Osteocyte (in vitro differentiated cells): ENCODE measurements at regions not wholly inside any gene's neighbourhood (a gene's known extent, or its start where the extent isn't known, plus 50 kb on each side); places are given as distances from the start of the nearest gene placed in this dataset.

Experiments used
- DNase-seq: peaks from one replicate; pipeline ENCODE4 v3.0.0; 2021; ENCODE audit warnings: mixed read lengths; ENCODE audit not compliant: unreplicated experiment; ENCODE audit errors: extremely low spot score
- H3K27ac Mint-ChIP-seq: one replicate; pipeline ENCODE4 v1.8.0; 2021; ENCODE audit warnings: mild to moderate bottlenecking, mixed read lengths; ENCODE audit not compliant: unreplicated experiment
- H3K27me3 Mint-ChIP-seq: one replicate; pipeline ENCODE4 v1.8.0; 2021; ENCODE audit warnings: mixed read lengths; ENCODE audit not compliant: unreplicated experiment
- H3K36me3 Mint-ChIP-seq: one replicate; pipeline ENCODE4 v1.8.0; 2021; ENCODE audit warnings: mixed read lengths; ENCODE audit not compliant: unreplicated experiment
- H3K4me1 Mint-ChIP-seq: one replicate; pipeline ENCODE4 v1.8.0; 2021; ENCODE audit warnings: mixed read lengths; ENCODE audit not compliant: unreplicated experiment
- H3K4me3 Mint-ChIP-seq: one replicate; pipeline ENCODE4 v1.8.0; 2021; ENCODE audit warnings: mild to moderate bottlenecking, moderate library complexity, mixed read lengths; ENCODE audit not compliant: unreplicated experiment
- H3K9me3 Mint-ChIP-seq: one replicate; pipeline ENCODE4 v1.8.0; 2021; ENCODE audit warnings: mixed read lengths; ENCODE audit not compliant: unreplicated experiment
- CTCF ChIP-seq: fragments of 200-600 bp; sonication (generic); IDR thresholded peaks from 2 replicates; pipeline ENCODE4 v1.5.0; 2021; ENCODE audit warnings: antibody characterized with exemption, mild to moderate bottlenecking, moderate library complexity

- Mint-ChIP-seq H3K27ac (no peak overlapping the region), H3K36me3 (no peaks in the 10 kb centered on the region), H3K27me3 (peaks cover 20% of the 10 kb centered on the region), H3K4me1 (no peaks in the 10 kb centered on the region), H3K9me3 (no peaks in the 10 kb centered on the region), H3K4me3 (no peak overlapping the region)
- TF ChIP-seq CTCF: no peak
- no peak for DNase-seq
These were observed 89.7 kb upstream of the DHRS4 start for GRCh38 chr14:23863836-23864235.

GRCh38 chr14:23864259-23864658 lies 89.3 kb upstream of the DHRS4 start:
- no peak overlapping the region for H3K27ac Mint-ChIP-seq
- peaks cover 16% of the 10 kb centered on the region for H3K27me3 Mint-ChIP-seq
- no peak overlapping the region for H3K4me3 Mint-ChIP-seq
- no peak for DNase-seq
- no peaks in the 10 kb centered on the region for H3K36me3 Mint-ChIP-seq
- H3K4me1 Mint-ChIP-seq: no peaks in the 10 kb centered on the region
- no peaks in the 10 kb centered on the region for H3K9me3 Mint-ChIP-seq
- TF ChIP-seq CTCF: no peak

- Mint-ChIP-seq H3K36me3 (no peaks in the 10 kb centered on the region), H3K27ac (no peak overlapping the region), H3K27me3 (peaks cover 18% of the 10 kb centered on the region), H3K4me1 (no peaks in the 10 kb centered on the region), H3K4me3 (no peak overlapping the region), H3K9me3 (no peaks in the 10 kb centered on the region)
- TF ChIP-seq CTCF: no peak
- no peak for DNase-seq
These were observed 88.7 kb upstream of the DHRS4 start for GRCh38 chr14:23864861-23865260.

- peaks cover 15% of the 10 kb centered on the region for H3K27me3 Mint-ChIP-seq
- H3K36me3 Mint-ChIP-seq: no peaks in the 10 kb centered on the region
- no peak for TF ChIP-seq CTCF
- no peaks in the 10 kb centered on the region for H3K9me3 Mint-ChIP-seq
- no peak overlapping the region for H3K27ac Mint-ChIP-seq
- no peak for DNase-seq
- no peaks in the 10 kb centered on the region for H3K4me1 Mint-ChIP-seq
- no peak overlapping the region for H3K4me3 Mint-ChIP-seq
These were observed 88.1 kb upstream of the DHRS4 start for GRCh38 chr14:23865502-23865901.

- Mint-ChIP-seq H3K27me3 (peaks cover 20% of the 10 kb centered on the region), H3K36me3 (no peaks in the 10 kb centered on the region), H3K4me1 (no peaks in the 10 kb centered on the region), H3K4me3 (no peak overlapping the region), H3K9me3 (no peaks in the 10 kb centered on the region), H3K27ac (no peak overlapping the region)
- DNase-seq: no peak
- no peak for TF ChIP-seq CTCF
These were observed 87.3 kb upstream of the DHRS4 start for GRCh38 chr14:23866269-23866668.
